IMR-90 (cell line): ENCODE measurements at regions not wholly inside any gene's neighbourhood (a gene's known extent, or its start where the extent isn't known, plus 50 kb on each side); places are given as distances from the start of the nearest gene placed in this dataset.

ENCODE experiments used
- ATAC-seq: fragments of 200-7000 bp; cut with Tn5 transposase; 2 replicates; pipeline ENCODE4 v1.9.1; 2020; ENCODE audit warnings: low read depth, mild to moderate bottlenecking, moderate library complexity
- BruUV-seq: library from RNA; stranded (reverse); fragments of 400-500 nt; replicated peaks from 2 replicates; lab custom pipeline; 2021; lab: Mats Ljungman, UMichigan
- CTCF ChIA-PET: fragments of 300-600 bp; formaldehyde crosslinking; extraction: SDS; loops from one replicate; lab custom pipeline; 2021; ENCODE audit warnings: antibody characterized with exemption; lab: Yijun Ruan, JAX
- POLR2A ChIA-PET: fragments of 300-600 bp; sonication (Branson Sonifier 250); formaldehyde crosslinking; loops from one replicate; lab custom pipeline; 2022; ENCODE audit warnings: antibody characterized with exemption; ENCODE audit not compliant: unreplicated experiment; lab: Charles Lee
- DNase-seq: peaks from one replicate; pipeline ENCODE4 v3.0.0; 2013
- H2AFZ ChIP-seq: replicated peaks from 2 replicates; pipeline ENCODE3; 2013; ENCODE audit warnings: low read length, mild to moderate bottlenecking; ENCODE audit not compliant: poor library complexity
- H2AK5ac ChIP-seq: 2 replicates; pipeline ENCODE4 v1.6.1; 2013; ENCODE audit warnings: low read depth, low read length, inconsistent platforms
- H2AK9ac ChIP-seq: replicated peaks from 2 replicates; pipeline ENCODE3; 2013; ENCODE audit warnings: mild to moderate bottlenecking, low read depth, low read length, moderate library complexity; ENCODE audit not compliant: poor library complexity
- H2BK120ac ChIP-seq: 2 replicates; pipeline ENCODE4 v1.6.1; 2013; ENCODE audit warnings: low read depth, low read length, inconsistent platforms
- H2BK15ac ChIP-seq: 3 replicates; pipeline ENCODE4 v1.6.1; 2013; ENCODE audit warnings: low read depth, low read length, inconsistent platforms
- H2BK20ac ChIP-seq: 2 replicates; pipeline ENCODE4 v1.6.1; 2013; ENCODE audit warnings: low read depth, mild to moderate bottlenecking, inconsistent platforms, low read length, moderate library complexity
- H2BK5ac ChIP-seq: 2 replicates; pipeline ENCODE4 v1.6.1; 2013; ENCODE audit warnings: mild to moderate bottlenecking, low read depth, low read length, inconsistent platforms; ENCODE audit not compliant: poor library complexity, severe bottlenecking
- H3K14ac ChIP-seq: replicated peaks from 2 replicates; pipeline ENCODE4 v1.6.1; 2013; ENCODE audit warnings: low read depth, low read length, inconsistent platforms
- H3K18ac ChIP-seq: 2 replicates; pipeline ENCODE4 v1.6.1; 2013; ENCODE audit warnings: low read depth, low read length, control low read depth
- H3K23ac ChIP-seq: 2 replicates; pipeline ENCODE4 v1.6.1; 2013; ENCODE audit warnings: low read depth, low read length, inconsistent platforms
- H3K27ac ChIP-seq: 2 replicates; pipeline ENCODE4 v1.5.1; 2013; ENCODE audit warnings: mild to moderate bottlenecking, control low read depth, low read length; ENCODE audit not compliant: insufficient read depth
- H3K27me3 ChIP-seq: 2 replicates; pipeline ENCODE4 v1.6.1; 2013; ENCODE audit warnings: low read length; ENCODE audit not compliant: control insufficient read depth, insufficient read depth
- H3K36me3 ChIP-seq: 2 replicates; pipeline ENCODE4 v1.6.1; 2013; ENCODE audit warnings: low read length, mixed read lengths; ENCODE audit not compliant: control insufficient read depth, insufficient read depth
- H3K4ac ChIP-seq: 2 replicates; pipeline ENCODE4 v1.6.1; 2013; ENCODE audit warnings: low read depth, low read length, inconsistent platforms
- H3K4me1 ChIP-seq: 2 replicates; pipeline ENCODE4 v1.6.1; 2013; ENCODE audit warnings: low read length, mixed read lengths; ENCODE audit not compliant: control insufficient read depth, insufficient read depth
- H3K4me2 ChIP-seq: 2 replicates; pipeline ENCODE4 v1.6.1; 2013; ENCODE audit warnings: low read depth, mild to moderate bottlenecking, control low read depth, low read length, moderate library complexity
- H3K4me3 ChIP-seq: 2 replicates; pipeline ENCODE4 v1.5.1; 2013; ENCODE audit warnings: low read depth, mild to moderate bottlenecking, control low read depth, low read length, moderate library complexity; ENCODE audit not compliant: insufficient read depth
- H3K56ac ChIP-seq: 2 replicates; pipeline ENCODE4 v1.6.1; 2013; ENCODE audit warnings: low read length, inconsistent platforms; ENCODE audit not compliant: insufficient read depth; ENCODE audit errors: extremely low read depth
- H3K79me1 ChIP-seq, 2 experiments: 2 replicates each; pipeline ENCODE4 v1.6.1; 2013; ENCODE audit warnings: low read length in 2 of 2, inconsistent platforms in 1 of 2, low read depth in 1 of 2
- H3K9ac ChIP-seq: 2 replicates; pipeline ENCODE4 v1.6.1; 2013; ENCODE audit warnings: low read depth, low read length, control low read depth
- H3K9me1 ChIP-seq: 2 replicates; pipeline ENCODE4 v1.6.1; 2013; ENCODE audit warnings: low read length, inconsistent platforms; ENCODE audit not compliant: insufficient read depth
- H3K9me3 ChIP-seq: 2 replicates; pipeline ENCODE4 v1.6.1; 2013; ENCODE audit warnings: low read length; ENCODE audit not compliant: control insufficient read depth, insufficient read depth
- H4K20me1 ChIP-seq: 2 replicates; pipeline ENCODE4 v1.6.1; 2013; ENCODE audit warnings: low read length, inconsistent platforms; ENCODE audit not compliant: insufficient read depth
- H4K5ac ChIP-seq: 2 replicates; pipeline ENCODE4 v1.6.1; 2013; ENCODE audit warnings: mild to moderate bottlenecking, low read depth, low read length, control low read depth
- H4K8ac ChIP-seq, 2 experiments: 2 replicates each; pipeline ENCODE4 v1.6.1; 2013; ENCODE audit warnings: low read depth in 2 of 2, low read length in 2 of 2, control low read depth in 1 of 2, inconsistent platforms in 1 of 2
- H4K91ac ChIP-seq: 2 replicates; pipeline ENCODE4 v1.6.1; 2013; ENCODE audit warnings: low read depth, low read length, inconsistent platforms; ENCODE audit not compliant: insufficient read depth
- CEBPB ChIP-seq: IDR thresholded peaks from 2 replicates; pipeline ENCODE4 v1.6.1; 2012; ENCODE audit warnings: low read depth, low read length, improper control_type of control experiment
- MAFK ChIP-seq: IDR thresholded peaks from 2 replicates; pipeline ENCODE4 v1.6.1; 2012; ENCODE audit warnings: low read depth, low read length, improper control_type of control experiment
- POLR2A ChIP-seq: IDR thresholded peaks from 2 replicates; pipeline ENCODE4 v1.6.1; 2012; ENCODE audit warnings: mild to moderate bottlenecking, low read depth, low read length
- RAD21 ChIP-seq: IDR thresholded peaks from 2 replicates; pipeline ENCODE4 v1.6.1; 2012; ENCODE audit warnings: low read length, improper control_type of control experiment
- WGBS, 2 experiments: methylation state at CpG; one replicate each; pipeline versions ENCODE4 v1.1.5 to v1.1.7; 2013; ENCODE audit warnings: missing lambda C conversion rate in 2 of 2; ENCODE audit not compliant: insufficient read length in 1 of 2; ENCODE audit errors: extremely low coverage in 2 of 2; 5-methylcytosine and 5-hydroxymethylcytosine counted together
- dilution Hi-C: fragments of 300-500 bp; cut with HindIII; formaldehyde crosslinking; loops from one replicate; pipeline ENCODE4 v1.14.3; 2018; ENCODE audit warnings: low sequenced_read_pairs; ENCODE audit not compliant: unreplicated experiment
- in situ Hi-C: fragments of 300-500 bp; cut with MboI; formaldehyde crosslinking; loops from 3 replicates; pipeline ENCODE4 v1.14.3; 2019; ENCODE audit warnings: low sequenced_read_pairs, inconsistent platforms, mixed read lengths
- intact Hi-C: fragments of 100-400 bp; cut with micrococcal nuclease; formaldehyde crosslinking; loops from 2 replicates; pipeline ENCODE4 v1.10.0; 2022
- TF ChIP-seq, protein P1 (sequence below): fragments of 150-350 bp; IDR thresholded peaks from 2 replicates; pipeline ENCODE4 v1.6.1; 2017; ENCODE audit warnings: mild to moderate bottlenecking, antibody characterized with exemption, low read length, low read depth
- TF ChIP-seq, protein P2 (sequence below): fragments of 150-350 bp; IDR thresholded peaks from 2 replicates; pipeline ENCODE4 v1.6.1; 2016; ENCODE audit warnings: low read depth, mild to moderate bottlenecking, low read length, moderate library complexity, borderline replicate concordance

DNA sequence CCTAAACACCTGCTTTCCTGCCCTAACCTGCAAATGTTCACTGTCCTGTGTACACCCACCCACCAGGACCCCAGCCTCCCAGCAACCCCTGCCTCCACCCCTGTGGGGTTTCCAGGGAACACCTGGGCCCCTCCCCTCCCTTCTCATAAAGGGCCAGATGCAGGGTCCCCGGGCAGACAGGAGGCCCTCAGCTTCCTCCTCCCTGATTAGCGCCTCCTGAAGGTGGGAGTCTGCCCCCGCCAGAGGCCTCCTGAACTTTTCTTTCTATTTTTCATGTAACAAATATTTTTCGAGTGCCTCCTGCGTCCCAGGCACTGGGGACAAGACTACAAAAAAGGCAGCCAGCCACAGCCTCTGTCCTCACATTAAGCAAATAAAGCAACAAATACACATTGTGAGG, 135.4 kb upstream of the LINGO1 start:
- dilution Hi-C loops (no loop called here), in situ Hi-C loops (no loop called here), intact Hi-C loops (no loop called here)
- H2BK15ac ChIP-seq = no peak overlapping the region
- no peaks in the 10 kb centered on the region for H4K20me1 ChIP-seq
- no peak overlapping the region for H3K56ac ChIP-seq
- H2AFZ ChIP-seq = no peak overlapping the region
- POLR2A ChIA-PET = no interaction called here
- CTCF ChIA-PET = no interaction called here
- no TSS peak for BruUV-seq
- no peak overlapping the region for H3K4me3 ChIP-seq
- no peak overlapping the region for H2BK5ac ChIP-seq
- ATAC-seq = no peak
- no peaks in the 10 kb centered on the region for H3K9me3 ChIP-seq
- H3K36me3 ChIP-seq = no peaks in the 10 kb centered on the region
- no peak overlapping the region for H4K8ac ChIP-seq
- no peak overlapping the region for H2AK5ac ChIP-seq
- no peak overlapping the region for H4K91ac ChIP-seq
- DNase-seq = no peak
- H4K5ac ChIP-seq = no peak overlapping the region
- H2AK9ac ChIP-seq = no peak overlapping the region
- H3K27ac ChIP-seq = no peak overlapping the region
- TF ChIP-seq MAFK = no peak
- no peak for TF ChIP-seq CEBPB
- TF ChIP-seq POLR2A = no peak
- TF ChIP-seq, protein P1, sequence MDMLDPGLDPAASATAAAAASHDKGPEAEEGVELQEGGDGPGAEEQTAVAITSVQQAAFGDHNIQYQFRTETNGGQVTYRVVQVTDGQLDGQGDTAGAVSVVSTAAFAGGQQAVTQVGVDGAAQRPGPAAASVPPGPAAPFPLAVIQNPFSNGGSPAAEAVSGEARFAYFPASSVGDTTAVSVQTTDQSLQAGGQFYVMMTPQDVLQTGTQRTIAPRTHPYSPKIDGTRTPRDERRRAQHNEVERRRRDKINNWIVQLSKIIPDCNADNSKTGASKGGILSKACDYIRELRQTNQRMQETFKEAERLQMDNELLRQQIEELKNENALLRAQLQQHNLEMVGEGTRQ = no peak
- TF ChIP-seq, protein P2, sequence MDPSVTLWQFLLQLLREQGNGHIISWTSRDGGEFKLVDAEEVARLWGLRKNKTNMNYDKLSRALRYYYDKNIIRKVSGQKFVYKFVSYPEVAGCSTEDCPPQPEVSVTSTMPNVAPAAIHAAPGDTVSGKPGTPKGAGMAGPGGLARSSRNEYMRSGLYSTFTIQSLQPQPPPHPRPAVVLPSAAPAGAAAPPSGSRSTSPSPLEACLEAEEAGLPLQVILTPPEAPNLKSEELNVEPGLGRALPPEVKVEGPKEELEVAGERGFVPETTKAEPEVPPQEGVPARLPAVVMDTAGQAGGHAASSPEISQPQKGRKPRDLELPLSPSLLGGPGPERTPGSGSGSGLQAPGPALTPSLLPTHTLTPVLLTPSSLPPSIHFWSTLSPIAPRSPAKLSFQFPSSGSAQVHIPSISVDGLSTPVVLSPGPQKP = no peak
- no peak for TF ChIP-seq RAD21
- H3K4me2 ChIP-seq = no peak overlapping the region
- no peak overlapping the region for H3K4ac ChIP-seq
- H2BK20ac ChIP-seq = no peak overlapping the region
- H3K27me3 ChIP-seq = peaks cover 51% of the 10 kb centered on the region
- H3K79me1 ChIP-seq = no peaks in the 10 kb centered on the region
- no peak overlapping the region for H3K23ac ChIP-seq
- H3K4me1 ChIP-seq = no peaks in the 10 kb centered on the region
- no peak overlapping the region for H3K18ac ChIP-seq
- no peak overlapping the region for H2BK120ac ChIP-seq
- no peaks in the 10 kb centered on the region for H3K9me1 ChIP-seq
- 17% methylated on average over 1 of the region's 5 CpGs; no CpG with 5 or more reads in 1 of the 2 experiments for WGBS, 2 experiments
- no peak overlapping the region for H3K9ac ChIP-seq
- H3K14ac ChIP-seq = no peak overlapping the region
